PC-3 (cell line): ENCODE measurements at regions not wholly inside any gene's neighbourhood (a gene's known extent, or its start where the extent isn't known, plus 50 kb on each side); places are given as distances from the start of the nearest gene placed in this dataset.

Experiments used
- ATAC-seq: fragments of 200-7000 bp; cut with Tn5 transposase; 2 replicates; pipeline ENCODE4 v1.9.1; 2020; ENCODE audit warnings: mild to moderate bottlenecking, moderate library complexity
- BruUV-seq: library from RNA; stranded (reverse); fragments of 400-500 nt; replicated peaks from 2 replicates; lab custom pipeline; 2021; lab: Mats Ljungman, UMichigan
- CTCF ChIA-PET: fragments of 300-600 bp; sonication (Branson Sonifier 250); formaldehyde crosslinking; loops from one replicate; lab custom pipeline; 2022; ENCODE audit warnings: antibody characterized with exemption; lab: Charles Lee
- POLR2A ChIA-PET: fragments of 300-600 bp; sonication (Branson Sonifier 250); formaldehyde crosslinking; loops from one replicate; lab custom pipeline; 2022; ENCODE audit warnings: antibody characterized with exemption; ENCODE audit not compliant: unreplicated experiment; lab: Charles Lee
- DNase-seq: peaks from one replicate; pipeline ENCODE4 v3.0.0-alpha.2; 2015
- H2AFZ ChIP-seq: fragments of 300-600 bp; sonication (generic); 2 replicates; pipeline ENCODE4 v1.6.0; 2016; ENCODE audit warnings: antibody characterized with exemption, low read length
- H3F3A ChIP-seq: fragments of 300-600 bp; sonication (generic); one replicate; pipeline ENCODE4 v1.6.0; 2017; ENCODE audit warnings: antibody characterized with exemption, low read length, control low read depth, mild to moderate bottlenecking; ENCODE audit not compliant: unreplicated experiment
- H3K27ac ChIP-seq: fragments of 300-600 bp; sonication (generic); 2 replicates; pipeline ENCODE4 v1.5.1; 2016; ENCODE audit warnings: mild to moderate bottlenecking, low read length
- H3K27me3 ChIP-seq: fragments of 300-600 bp; sonication (generic); 2 replicates; pipeline ENCODE4 v1.6.1; 2016; ENCODE audit warnings: low read length, mixed read lengths
- H3K36me3 ChIP-seq: fragments of 300-600 bp; sonication (generic); 2 replicates; pipeline ENCODE4 v1.6.1; 2016; ENCODE audit warnings: low read depth, mixed run types, low read length, mixed read lengths
- H3K4me1 ChIP-seq: fragments of 300-600 bp; sonication (generic); 2 replicates; pipeline ENCODE4 v1.5.1; 2016; ENCODE audit warnings: low read length; ENCODE audit not compliant: insufficient read depth
- H3K4me2 ChIP-seq: fragments of 300-600 bp; sonication (generic); 2 replicates; pipeline ENCODE4 v1.6.0; 2016; ENCODE audit warnings: low read length
- H3K4me3 ChIP-seq: fragments of 300-600 bp; sonication (generic); 2 replicates; pipeline ENCODE4 v1.5.1; 2016; ENCODE audit warnings: mild to moderate bottlenecking, low read length, mixed read lengths
- H3K79me2 ChIP-seq: fragments of 300-600 bp; sonication (generic); 2 replicates; pipeline ENCODE4 v1.6.1; 2017; ENCODE audit warnings: low read length, mixed read lengths
- H3K9ac ChIP-seq: fragments of 300-600 bp; sonication (generic); 2 replicates; pipeline ENCODE4 v1.6.0; 2016; ENCODE audit warnings: mild to moderate bottlenecking, low read length
- H3K9me2 ChIP-seq: fragments of 300-600 bp; sonication (generic); replicated peaks from 2 replicates; pipeline ENCODE4 v1.6.1; 2016; ENCODE audit warnings: mixed run types, low read length, mixed read lengths
- H3K9me3 ChIP-seq: fragments of 300-600 bp; sonication (generic); 2 replicates; pipeline ENCODE4 v1.6.1; 2016; ENCODE audit warnings: low read length, mixed read lengths
- H4K20me1 ChIP-seq: fragments of 300-600 bp; sonication (generic); 2 replicates; pipeline ENCODE4 v1.6.1; 2016; ENCODE audit warnings: low read length, mixed read lengths
- EZH2 ChIP-seq: fragments of 300-600 bp; sonication (generic); IDR thresholded peaks from one replicate; pipeline ENCODE4 v1.6.1; 2017; ENCODE audit warnings: antibody characterized with exemption, mild to moderate bottlenecking, low read length; ENCODE audit not compliant: unreplicated experiment
- EZH2phosphoT487 ChIP-seq: fragments of 300-600 bp; sonication (generic); IDR thresholded peaks from 2 replicates; pipeline ENCODE4 v1.6.1; 2018; ENCODE audit warnings: mild to moderate bottlenecking, antibody characterized with exemption, low read length, borderline replicate concordance
- intact Hi-C: fragments of 100-400 bp; cut with micrococcal nuclease; formaldehyde crosslinking; loops from 2 replicates; pipeline ENCODE4 v1.9.0; 2023
- TF ChIP-seq, protein P1 (sequence below): fragments of 300-600 bp; sonication (generic); conservative IDR thresholded peaks from 2 replicates; pipeline ENCODE4 v1.5.1; 2017; ENCODE audit warnings: antibody characterized with exemption, low read depth, mild to moderate bottlenecking, low read length

DNA sequence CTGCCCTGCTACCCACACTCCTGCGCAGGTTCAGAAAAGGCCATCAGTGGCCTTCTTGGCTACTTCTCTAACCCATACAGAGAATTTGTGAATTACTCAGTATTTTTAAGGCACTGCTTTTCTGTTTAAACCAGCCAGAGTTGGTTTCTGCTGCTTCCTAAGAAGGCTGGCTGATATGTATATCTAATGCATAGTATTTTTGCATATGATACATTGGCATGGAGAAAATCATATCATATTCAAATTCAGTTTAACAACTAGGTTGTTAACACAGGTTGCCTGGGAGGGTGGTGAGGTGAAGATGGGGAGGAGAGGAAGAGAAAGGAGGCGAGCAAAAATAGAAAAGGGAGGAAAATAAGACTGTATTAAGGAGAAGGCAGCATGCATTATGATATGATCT, 132.8 kb upstream of the ADPGK start:
- CTCF ChIA-PET = no interaction called here
- TF ChIP-seq EZH2 (no peak), EZH2phosphoT487 (no peak)
- TF ChIP-seq, protein P1, sequence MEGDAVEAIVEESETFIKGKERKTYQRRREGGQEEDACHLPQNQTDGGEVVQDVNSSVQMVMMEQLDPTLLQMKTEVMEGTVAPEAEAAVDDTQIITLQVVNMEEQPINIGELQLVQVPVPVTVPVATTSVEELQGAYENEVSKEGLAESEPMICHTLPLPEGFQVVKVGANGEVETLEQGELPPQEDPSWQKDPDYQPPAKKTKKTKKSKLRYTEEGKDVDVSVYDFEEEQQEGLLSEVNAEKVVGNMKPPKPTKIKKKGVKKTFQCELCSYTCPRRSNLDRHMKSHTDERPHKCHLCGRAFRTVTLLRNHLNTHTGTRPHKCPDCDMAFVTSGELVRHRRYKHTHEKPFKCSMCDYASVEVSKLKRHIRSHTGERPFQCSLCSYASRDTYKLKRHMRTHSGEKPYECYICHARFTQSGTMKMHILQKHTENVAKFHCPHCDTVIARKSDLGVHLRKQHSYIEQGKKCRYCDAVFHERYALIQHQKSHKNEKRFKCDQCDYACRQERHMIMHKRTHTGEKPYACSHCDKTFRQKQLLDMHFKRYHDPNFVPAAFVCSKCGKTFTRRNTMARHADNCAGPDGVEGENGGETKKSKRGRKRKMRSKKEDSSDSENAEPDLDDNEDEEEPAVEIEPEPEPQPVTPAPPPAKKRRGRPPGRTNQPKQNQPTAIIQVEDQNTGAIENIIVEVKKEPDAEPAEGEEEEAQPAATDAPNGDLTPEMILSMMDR = no peak
- intact Hi-C loops = no loop called here

DNA sequence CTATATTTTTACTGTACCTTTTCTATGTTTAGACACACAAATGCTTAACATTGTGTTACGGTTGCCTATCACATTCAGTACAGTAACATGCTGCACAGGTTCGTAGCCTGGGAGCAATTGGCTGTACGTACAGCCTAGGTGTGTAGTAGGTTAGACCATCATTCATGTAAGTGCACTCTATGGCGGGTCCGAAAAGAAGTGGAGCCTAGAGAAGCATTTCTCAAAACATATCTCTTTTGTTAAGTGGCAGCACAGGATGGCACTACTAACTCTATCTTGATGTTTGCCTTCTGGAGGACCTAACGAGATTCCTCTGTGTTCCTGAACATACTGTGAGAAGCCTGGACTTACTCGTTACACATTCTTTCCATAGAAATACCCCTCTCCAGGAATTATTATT, 132.3 kb upstream of the ADPGK start:
- POLR2A ChIA-PET = no interaction called here
- Histone ChIP-seq H3K27me3 (peaks cover 7% of the 10 kb centered on the region; the same call in 1 of the 2 replicates), H3K4me2 (no peak overlapping the region), H3K36me3 (no peaks in the 10 kb centered on the region), H3K4me3 (no peak overlapping the region), H3K9ac (no peak overlapping the region), H3K9me3 (no peaks in the 10 kb centered on the region), H3K9me2 (no peaks in the 10 kb centered on the region), H3K79me2 (no peaks in the 10 kb centered on the region), H3F3A (no peaks in the 10 kb centered on the region), H3K4me1 (no peaks in the 10 kb centered on the region), H2AFZ (no peak overlapping the region), H3K27ac (no peak overlapping the region), H4K20me1 (no peaks in the 10 kb centered on the region)
- intact Hi-C loops = no loop called here
- TF ChIP-seq EZH2phosphoT487 (no peak), EZH2 (no peak)
- TF ChIP-seq, protein P1 = no peak
- no TSS peak for BruUV-seq
- CTCF ChIA-PET = no interaction called here
- DNase-seq = no peak
- ATAC-seq = no peak

More for the DNA sequence above, 132.8 kb upstream of the ADPGK start:
- Histone ChIP-seq H3K9ac (no peak overlapping the region), H4K20me1 (no peaks in the 10 kb centered on the region), H3K9me3 (no peaks in the 10 kb centered on the region), H3K27me3 (peaks cover 9% of the 10 kb centered on the region), H3K4me2 (no peak overlapping the region), H3K79me2 (no peaks in the 10 kb centered on the region), H3K4me1 (no peaks in the 10 kb centered on the region), H3K36me3 (no peaks in the 10 kb centered on the region), H3F3A (no peaks in the 10 kb centered on the region), H2AFZ (no peak overlapping the region), H3K9me2 (no peaks in the 10 kb centered on the region), H3K27ac (no peak overlapping the region), H3K4me3 (no peak overlapping the region)
- POLR2A ChIA-PET = no interaction called here
- DNase-seq = no peak
- BruUV-seq = no TSS peak
- ATAC-seq = no peak

DNA sequence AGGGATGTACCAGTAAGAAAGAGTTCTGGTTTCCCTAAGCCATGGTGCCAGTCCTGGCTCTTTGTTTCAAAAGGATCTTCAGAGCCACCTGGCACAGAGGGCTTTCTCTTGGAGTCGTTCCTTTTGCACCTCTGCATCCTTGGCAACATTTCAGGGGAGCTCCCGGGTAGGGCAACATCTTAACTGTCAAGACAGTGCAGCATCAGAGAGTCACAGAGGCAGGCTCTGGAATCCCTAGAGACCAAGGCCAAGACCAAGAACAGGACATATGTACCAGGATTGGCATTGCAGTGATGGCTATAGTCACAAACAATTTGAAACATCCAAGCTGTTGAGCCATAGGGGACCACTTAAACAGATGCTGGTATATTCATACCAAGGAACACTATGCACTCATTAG, 129.4 kb upstream of the ADPGK start:
- Histone ChIP-seq H4K20me1 (no peaks in the 10 kb centered on the region), H3K27me3 (peaks cover 7% of the 10 kb centered on the region; the same call in 1 of the 2 replicates), H3K4me3 (no peak overlapping the region), H3K4me2 (no peak overlapping the region), H3K9me2 (no peaks in the 10 kb centered on the region), H3K27ac (no peak overlapping the region), H3K9ac (no peak overlapping the region), H3K79me2 (no peaks in the 10 kb centered on the region), H3K36me3 (no peaks in the 10 kb centered on the region), H3K4me1 (no peaks in the 10 kb centered on the region), H2AFZ (no peak overlapping the region), H3F3A (no peaks in the 10 kb centered on the region), H3K9me3 (no peaks in the 10 kb centered on the region)
- no peak for DNase-seq
- ChIA-PET CTCF (no interaction called here), POLR2A (no interaction called here)
- ATAC-seq = no peak
- no TSS peak for BruUV-seq
- intact Hi-C loops = no loop called here
- TF ChIP-seq EZH2phosphoT487 = no peak
